ENCODE measurements at regions not wholly inside any gene's neighbourhood (a gene's known extent, or its start where the extent isn't known, plus 50 kb on each side); places are given as distances from the start of the nearest gene placed in this dataset.

DNA sequence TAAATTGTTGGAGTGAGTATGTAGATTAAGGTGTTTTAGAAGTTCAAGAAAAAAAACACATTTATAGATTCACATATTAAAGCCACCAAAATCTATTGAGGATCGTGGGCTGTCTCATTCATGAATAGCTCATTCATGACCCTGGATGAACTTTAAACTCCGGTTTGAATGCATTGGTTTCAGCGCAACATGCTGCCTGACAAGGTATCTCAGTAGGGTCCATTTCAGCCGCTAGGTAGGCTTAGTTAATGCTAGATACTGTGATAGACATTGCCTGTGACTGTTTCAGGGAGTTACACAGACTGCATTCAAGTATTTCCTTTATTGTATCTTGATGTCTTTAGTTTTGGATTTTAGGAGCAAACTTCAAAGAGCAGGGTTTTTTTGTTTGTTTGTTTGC is 140.5 kb upstream of the POGK start:
- CTCF ChIA-PET, result no interaction called here
- POLR2A ChIA-PET, result no interaction called here
- DNase-seq (ENCODE audit: extremely low spot score), result no peak
- TF ChIP-seq, protein P1, sequence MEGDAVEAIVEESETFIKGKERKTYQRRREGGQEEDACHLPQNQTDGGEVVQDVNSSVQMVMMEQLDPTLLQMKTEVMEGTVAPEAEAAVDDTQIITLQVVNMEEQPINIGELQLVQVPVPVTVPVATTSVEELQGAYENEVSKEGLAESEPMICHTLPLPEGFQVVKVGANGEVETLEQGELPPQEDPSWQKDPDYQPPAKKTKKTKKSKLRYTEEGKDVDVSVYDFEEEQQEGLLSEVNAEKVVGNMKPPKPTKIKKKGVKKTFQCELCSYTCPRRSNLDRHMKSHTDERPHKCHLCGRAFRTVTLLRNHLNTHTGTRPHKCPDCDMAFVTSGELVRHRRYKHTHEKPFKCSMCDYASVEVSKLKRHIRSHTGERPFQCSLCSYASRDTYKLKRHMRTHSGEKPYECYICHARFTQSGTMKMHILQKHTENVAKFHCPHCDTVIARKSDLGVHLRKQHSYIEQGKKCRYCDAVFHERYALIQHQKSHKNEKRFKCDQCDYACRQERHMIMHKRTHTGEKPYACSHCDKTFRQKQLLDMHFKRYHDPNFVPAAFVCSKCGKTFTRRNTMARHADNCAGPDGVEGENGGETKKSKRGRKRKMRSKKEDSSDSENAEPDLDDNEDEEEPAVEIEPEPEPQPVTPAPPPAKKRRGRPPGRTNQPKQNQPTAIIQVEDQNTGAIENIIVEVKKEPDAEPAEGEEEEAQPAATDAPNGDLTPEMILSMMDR (IDR thresholded peaks at IDR 0.05; ENCODE audit: control extremely low read depth, extremely low read depth, low read depth, missing control alignments), result no peak

DNA sequence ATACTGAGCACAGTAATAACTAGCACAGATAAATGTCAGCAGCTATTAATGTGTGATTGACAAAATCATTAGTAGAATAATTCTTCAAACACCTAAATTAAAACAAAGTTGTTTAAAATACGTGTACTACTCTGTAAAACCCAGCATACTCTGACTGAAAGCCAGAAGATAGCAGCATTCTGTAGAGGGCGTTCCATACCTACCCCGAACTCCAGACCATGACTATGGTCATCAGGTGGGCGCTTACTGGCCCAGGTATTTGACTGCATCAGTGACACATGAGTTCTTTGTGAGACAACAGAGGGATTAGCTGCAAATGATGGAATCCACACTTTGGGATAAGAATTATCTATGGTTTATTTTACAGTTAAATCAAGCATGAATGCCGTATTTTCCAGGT is 139.7 kb upstream of the POGK start:
- TF ChIP-seq, protein P1 (IDR thresholded peaks at IDR 0.05; ENCODE audit: control extremely low read depth, extremely low read depth, low read depth, missing control alignments), result no peak
- DNase-seq (ENCODE audit: extremely low spot score), result no peak
- POLR2A ChIA-PET, result no interaction called here
- CTCF ChIA-PET, result no interaction called here

DNA sequence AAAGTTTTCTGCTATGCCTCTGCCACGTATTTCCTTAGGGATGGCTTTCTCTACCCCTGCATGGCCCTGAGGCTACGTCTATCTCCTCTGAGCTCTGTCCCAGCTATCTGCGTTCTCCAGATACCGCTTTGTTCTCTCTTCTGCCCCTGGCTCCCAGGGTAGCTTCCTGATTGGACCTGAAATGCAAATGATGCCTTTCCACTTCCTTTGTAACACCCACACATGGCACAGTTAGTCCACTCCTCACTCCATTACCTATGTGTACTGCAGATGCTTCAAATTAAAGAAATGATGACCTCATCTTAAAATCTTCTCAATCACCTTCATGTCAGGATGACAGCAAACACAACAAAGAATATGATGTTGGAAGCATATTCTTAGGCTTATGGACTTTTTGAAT is 138.6 kb upstream of the POGK start:
- ChIA-PET POLR2A (no interaction called here), CTCF (interaction anchor here (1.5 kb wide), 1 partner anchor 13 kb away, joined by 3 read pairs; no protein-coding TSS in a partner anchor)
- DNase-seq (ENCODE audit: extremely low spot score), result no peak
- TF ChIP-seq, protein P1 (IDR thresholded peaks at IDR 0.05; ENCODE audit: control extremely low read depth, extremely low read depth, low read depth, missing control alignments), result no peak

DNA sequence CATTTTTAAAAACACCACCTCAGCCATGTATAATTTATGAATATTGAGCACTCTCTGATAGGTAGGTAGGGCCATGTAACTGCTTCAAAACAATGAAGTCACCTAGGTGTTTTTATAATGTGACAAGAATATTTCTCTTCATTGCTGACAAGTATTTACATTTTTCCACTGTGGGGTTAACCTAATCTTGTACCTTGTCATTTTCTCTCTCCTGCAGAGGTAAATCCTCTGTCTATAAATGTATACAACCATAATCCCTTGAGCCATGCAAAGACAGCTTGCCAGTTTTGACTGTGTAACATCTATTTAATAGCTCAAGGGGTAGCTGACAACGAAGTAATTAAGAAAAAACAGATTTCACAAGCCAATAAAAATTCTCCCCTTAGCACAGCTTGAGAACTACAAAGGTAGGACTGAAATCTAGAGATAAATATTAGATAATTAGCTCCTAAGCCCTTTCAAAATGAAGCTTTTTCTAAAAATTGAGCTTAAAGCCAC is 137.6 kb upstream of the POGK start:
- CTCF ChIA-PET, result interaction anchor here (0.9 to 1.5 kb wide), 2 partner anchors 9 to 14 kb away, joined by 3 read pairs; no protein-coding TSS in a partner anchor

DNA sequence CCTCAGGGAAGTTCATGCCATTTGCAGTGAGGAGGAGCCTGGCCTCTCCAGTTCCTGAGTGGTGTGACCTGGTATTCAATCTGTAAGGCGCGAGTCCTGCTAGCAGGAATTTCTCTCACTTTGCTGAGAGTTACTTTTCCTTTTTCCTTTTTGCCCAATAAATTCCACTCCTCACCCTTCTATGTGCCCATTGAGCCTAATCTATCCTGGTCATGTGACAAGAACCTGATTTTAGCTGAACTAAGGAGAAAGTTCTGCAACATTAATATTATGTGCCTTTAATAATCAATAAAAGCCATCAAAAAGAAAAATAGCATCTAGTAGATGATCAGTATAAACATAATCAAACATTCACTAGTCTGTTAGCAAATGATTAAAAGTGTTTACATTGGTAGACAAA is 136.1 kb upstream of the POGK start:
- CTCF ChIA-PET, result interaction anchor here (1.1 kb wide), 1 partner anchor 13 kb away, joined by 4 read pairs; no protein-coding TSS in a partner anchor
- TF ChIP-seq, protein P1 (IDR thresholded peaks at IDR 0.05; ENCODE audit: control extremely low read depth, extremely low read depth, low read depth, missing control alignments), result no peak
- POLR2A ChIA-PET, result no interaction called here

More for the DNA sequence above, 137.6 kb upstream of the POGK start:
- POLR2A ChIA-PET, result no interaction called here
- TF ChIP-seq, protein P1 (IDR thresholded peaks at IDR 0.05; ENCODE audit: control extremely low read depth, extremely low read depth, low read depth, missing control alignments), result no peak
- DNase-seq (ENCODE audit: extremely low spot score), result no peak

DNA sequence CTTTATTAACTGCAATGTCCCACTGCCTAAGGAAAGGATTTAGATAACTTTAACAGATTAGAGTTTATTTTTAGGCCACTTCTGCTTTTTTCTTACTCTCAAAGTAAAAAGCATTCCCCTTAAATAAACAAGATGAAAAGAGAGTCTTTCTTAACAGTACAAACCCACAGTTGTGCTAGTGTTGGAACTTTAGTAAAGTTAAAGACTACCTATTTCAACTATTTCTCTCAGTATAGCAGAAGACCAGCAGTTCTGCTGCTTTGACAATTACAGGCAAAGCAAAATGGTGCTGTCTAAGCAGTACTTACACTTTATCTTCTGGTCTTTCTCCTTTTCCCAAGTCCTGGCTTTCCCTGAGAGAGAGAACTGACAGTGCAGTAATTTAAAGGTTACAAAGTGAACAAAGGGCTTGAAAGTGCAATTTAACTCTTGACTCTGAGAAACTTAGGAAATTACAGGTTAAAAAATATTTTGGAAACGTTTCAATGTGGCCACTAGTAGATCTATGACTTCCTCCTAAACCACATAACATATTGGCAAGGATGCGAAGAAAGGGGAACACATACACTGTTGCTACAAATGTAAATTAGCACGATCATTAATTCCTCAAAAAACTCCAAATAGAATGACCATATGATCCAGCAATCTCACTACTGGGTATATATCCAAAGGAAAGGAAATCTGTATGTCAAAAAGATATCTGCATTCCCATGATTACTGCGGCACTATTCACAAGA is 135.4 kb upstream of the POGK start:
- CTCF ChIA-PET, result interaction anchor here (1.1 kb wide), 1 partner anchor 12 kb away, joined by 4 read pairs; no protein-coding TSS in a partner anchor
- POLR2A ChIA-PET, result no interaction called here
- TF ChIP-seq, protein P1 (IDR thresholded peaks at IDR 0.05; ENCODE audit: control extremely low read depth, extremely low read depth, low read depth, missing control alignments), result no peak
- no peak for DNase-seq (ENCODE audit: extremely low spot score)

More for the DNA sequence above, 136.1 kb upstream of the POGK start:
- DNase-seq (ENCODE audit: extremely low spot score), result no peak

Measured in GM10248 (cell line).